Sigmoid colon (tissue), 6 donors: ENCODE measurements at regions not wholly inside any gene's neighbourhood (a gene's known extent, or its start where the extent isn't known, plus 50 kb on each side); places are given as distances from the start of the nearest gene placed in this dataset.
A peak's percentile ranks its signal among the peaks of the same experiment; 100 is the strongest.

Experiments used
- DNase-seq: peaks from one replicate; pipeline ENCODE4 v3.0.0-alpha.2; 2019
- H3K27ac ChIP-seq, 4 donors: fragments of 200-600 bp; sonication (generic); one replicate each; pipeline ENCODE4 v1.5.1; 2016 to 2019; ENCODE audit warnings: mild to moderate bottlenecking in 1 of 4
- H3K27me3 ChIP-seq, 3 donors: fragments of 200-600 bp; sonication (generic); one replicate each; pipeline ENCODE4 v1.5.1; 2019; ENCODE audit warnings: mild to moderate bottlenecking in 1 of 3
- H3K36me3 ChIP-seq, 4 donors: fragments of 200-600 bp; sonication (generic); one replicate each; pipeline ENCODE4 v1.5.1; 2016 to 2019
- H3K4me1 ChIP-seq, 4 donors: fragments of 200-600 bp; sonication (generic); one replicate each; pipeline ENCODE4 v1.5.1; 2017 to 2019
- H3K4me3 ChIP-seq, 4 donors: fragments of 200-600 bp; sonication (generic); one replicate each; pipeline ENCODE4 v1.5.1; 2017 to 2019; ENCODE audit warnings: mild to moderate bottlenecking in 2 of 4, moderate library complexity in 1 of 4
- H3K9me3 ChIP-seq, 4 donors: fragments of 200-600 bp in 3 of 4; sonication (generic) in 3 of 4; one replicate each; pipeline versions ENCODE4 v1.5.1 to v1.6.1; 2013 to 2019
- EP300 ChIP-seq, 4 donors: sonication (generic); formaldehyde crosslinking; IDR thresholded peaks; one replicate each; pipeline ENCODE4 v1.6.1; 2017; ENCODE audit warnings: antibody characterized with exemption in 4 of 4
- POLR2A ChIP-seq, 2 donors: fragments of 450-650 bp; IDR thresholded peaks; one replicate each; pipeline ENCODE4 v1.6.1; 2016; ENCODE audit warnings: antibody characterized with exemption in 2 of 2, mild to moderate bottlenecking in 2 of 2, moderate library complexity in 2 of 2
- POLR2AphosphoS5 ChIP-seq, 4 donors: sonication (generic); formaldehyde crosslinking; IDR thresholded peaks; one replicate each; pipeline ENCODE4 v1.6.1; 2017; ENCODE audit warnings: antibody characterized with exemption in 4 of 4
- WGBS, 2 donors: extraction: QIAGEN DNeasy Blood & Tissue Kit; methylation state at CpG; one replicate each; pipeline ENCODE4 v1.1.7; 2013; 5-methylcytosine and 5-hydroxymethylcytosine counted together
- intact Hi-C: fragments of 100-400 bp; cut with DNase I; formaldehyde crosslinking; loops from one replicate; pipeline ENCODE4 v1.15.1; 2023
- TF ChIP-seq, protein P1 (sequence below), 4 experiments: fragments of 450-650 bp in 3 of 4; fragments of 200-600 bp in 1 of 4; IDR thresholded peaks; one replicate each; pipeline ENCODE4 v1.5.1; 2016 to 2019; ENCODE audit warnings: antibody characterized with exemption in 4 of 4, mild to moderate bottlenecking in 3 of 4, moderate library complexity in 2 of 4
- donor health status: healthy with polysubstance abuse.
- donor health status: healthy.

GRCh38 chr12:75814851-75815754 lies 216.5 kb downstream of the PHLDA1 start:
- peak overlapping the region; percentile 44 to 70 (median 65) for H3K27ac ChIP-seq
- peaks cover 0 to 17% (median 15%) of the 10 kb centered on the region in 4 donors for H3K4me1 ChIP-seq
- no peak overlapping the region for H3K4me3 ChIP-seq
- WGBS, 2 donors: 49 to 67% methylated on average over 6 of the region's 6 CpGs
- H3K27me3 ChIP-seq: no peaks in the 10 kb centered on the region
- no peak for DNase-seq
- H3K36me3 ChIP-seq: no peaks in the 10 kb centered on the region
- no peaks in the 10 kb centered on the region for H3K9me3 ChIP-seq
- intact Hi-C loops: no loop called here
- TF ChIP-seq, protein P1, sequence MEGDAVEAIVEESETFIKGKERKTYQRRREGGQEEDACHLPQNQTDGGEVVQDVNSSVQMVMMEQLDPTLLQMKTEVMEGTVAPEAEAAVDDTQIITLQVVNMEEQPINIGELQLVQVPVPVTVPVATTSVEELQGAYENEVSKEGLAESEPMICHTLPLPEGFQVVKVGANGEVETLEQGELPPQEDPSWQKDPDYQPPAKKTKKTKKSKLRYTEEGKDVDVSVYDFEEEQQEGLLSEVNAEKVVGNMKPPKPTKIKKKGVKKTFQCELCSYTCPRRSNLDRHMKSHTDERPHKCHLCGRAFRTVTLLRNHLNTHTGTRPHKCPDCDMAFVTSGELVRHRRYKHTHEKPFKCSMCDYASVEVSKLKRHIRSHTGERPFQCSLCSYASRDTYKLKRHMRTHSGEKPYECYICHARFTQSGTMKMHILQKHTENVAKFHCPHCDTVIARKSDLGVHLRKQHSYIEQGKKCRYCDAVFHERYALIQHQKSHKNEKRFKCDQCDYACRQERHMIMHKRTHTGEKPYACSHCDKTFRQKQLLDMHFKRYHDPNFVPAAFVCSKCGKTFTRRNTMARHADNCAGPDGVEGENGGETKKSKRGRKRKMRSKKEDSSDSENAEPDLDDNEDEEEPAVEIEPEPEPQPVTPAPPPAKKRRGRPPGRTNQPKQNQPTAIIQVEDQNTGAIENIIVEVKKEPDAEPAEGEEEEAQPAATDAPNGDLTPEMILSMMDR (IDR thresholded peaks at IDR 0.05): no peak
- no peak for TF ChIP-seq EP300 (IDR thresholded peaks at IDR 0.05)
- TF ChIP-seq POLR2AphosphoS5 (IDR thresholded peaks at IDR 0.05): peak in 2 of 4 donors; percentile 9 to 59
- no peak for TF ChIP-seq POLR2A (IDR thresholded peaks at IDR 0.05)

DNA sequence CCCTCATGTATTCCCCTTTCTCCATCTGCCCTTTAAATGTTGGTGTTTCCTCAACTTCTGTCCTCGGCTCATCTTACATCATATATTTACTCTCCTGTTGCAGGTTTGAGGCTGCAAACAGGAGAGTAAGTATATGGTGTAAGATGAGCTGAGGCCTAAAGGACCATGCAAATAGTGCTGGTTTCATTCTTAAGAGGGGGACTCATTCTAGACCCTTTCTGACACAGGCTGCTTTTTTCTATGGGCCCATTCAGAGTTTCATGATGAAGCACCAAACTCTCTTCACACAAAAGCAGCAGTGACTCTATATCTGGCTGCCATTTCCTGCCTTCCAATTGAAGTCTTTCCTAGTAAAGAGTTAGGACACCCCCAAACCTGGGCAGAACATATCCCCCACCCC lies 218.5 kb downstream of the PHLDA1 start:
- intact Hi-C loops: no loop called here
- TF ChIP-seq POLR2AphosphoS5 (IDR thresholded peaks at IDR 0.05): no peak
- TF ChIP-seq EP300 (IDR thresholded peaks at IDR 0.05): no peak
- TF ChIP-seq, protein P1 (IDR thresholded peaks at IDR 0.05): no peak
- no peak for TF ChIP-seq POLR2A (IDR thresholded peaks at IDR 0.05)

DNA sequence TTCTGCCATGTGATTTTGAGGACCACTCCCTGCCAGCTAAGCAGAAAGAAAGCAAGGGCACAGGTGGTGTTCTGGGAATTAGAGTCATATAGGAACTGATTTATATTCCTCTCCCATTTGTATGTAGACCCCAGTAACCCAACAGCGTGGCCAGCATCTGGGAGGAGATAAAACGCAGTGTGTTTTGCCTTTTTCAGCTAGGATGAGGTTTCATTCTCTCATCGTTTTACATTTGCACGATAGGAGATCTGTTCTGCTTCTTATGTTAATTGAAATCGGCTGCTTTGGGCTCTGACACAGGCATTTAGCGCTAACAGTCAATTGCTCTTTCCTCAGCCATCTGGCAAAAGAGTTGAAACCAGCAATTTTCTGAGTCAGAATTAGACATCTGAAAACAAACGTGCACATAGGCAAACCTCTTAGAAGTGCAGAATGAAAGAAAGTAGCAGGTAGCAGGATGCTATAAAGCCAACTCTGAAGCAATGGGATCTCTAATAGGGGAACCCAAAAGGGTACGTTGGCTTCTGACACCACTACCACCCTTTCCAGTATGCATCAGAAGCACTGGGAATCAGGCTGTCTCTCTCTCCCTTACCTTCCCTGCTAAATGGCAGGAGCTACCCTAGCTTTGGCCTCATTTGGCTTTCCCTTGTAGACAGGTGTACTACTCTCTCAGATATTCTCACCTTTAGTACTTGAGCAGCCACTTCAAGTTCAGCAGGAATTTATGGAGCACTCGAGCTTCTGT lies 219.1 kb downstream of the PHLDA1 start:
- no peak overlapping the region for H3K27ac ChIP-seq
- WGBS, 2 donors: 72 to 75% methylated on average over 9 of the region's 9 CpGs
- DNase-seq: no peak
- H3K4me1 ChIP-seq: peaks cover 0 to 17% (median 15%) of the 10 kb centered on the region in 4 donors
- H3K4me3 ChIP-seq: no peak overlapping the region
- intact Hi-C loops: no loop called here
- no peaks in the 10 kb centered on the region for H3K27me3 ChIP-seq
- TF ChIP-seq POLR2A (IDR thresholded peaks at IDR 0.05) (no peak), EP300 (IDR thresholded peaks at IDR 0.05) (no peak), POLR2AphosphoS5 (IDR thresholded peaks at IDR 0.05) (no peak)
- TF ChIP-seq, protein P1 (IDR thresholded peaks at IDR 0.05): no peak
- no peaks in the 10 kb centered on the region for H3K9me3 ChIP-seq
- no peaks in the 10 kb centered on the region for H3K36me3 ChIP-seq

More for the DNA sequence above, 218.5 kb downstream of the PHLDA1 start:
- Histone ChIP-seq H3K27me3 (no peaks in the 10 kb centered on the region), H3K9me3 (no peaks in the 10 kb centered on the region), H3K4me1 (peaks cover 0 to 17% (median 15%) of the 10 kb centered on the region in 4 donors), H3K36me3 (no peaks in the 10 kb centered on the region), H3K4me3 (no peak overlapping the region), H3K27ac (no peak overlapping the region)
- WGBS, 2 donors: 75 to 86% methylated on average over 1 of the region's 1 CpG
- DNase-seq: no peak

GRCh38 chr12:75809746-75810145 lies 221.8 kb downstream of the PHLDA1 start:
- no peaks in the 10 kb centered on the region for H3K9me3 ChIP-seq
- TF ChIP-seq, protein P1 (IDR thresholded peaks at IDR 0.05): no peak
- no peak for TF ChIP-seq EP300 (IDR thresholded peaks at IDR 0.05)
- TF ChIP-seq POLR2AphosphoS5 (IDR thresholded peaks at IDR 0.05): no peak
- no peak for TF ChIP-seq POLR2A (IDR thresholded peaks at IDR 0.05)
- 80 to 86% methylated on average over 2 of the region's 2 CpGs for WGBS, 2 donors
- no peaks in the 10 kb centered on the region for H3K27me3 ChIP-seq
- no peak overlapping the region for H3K27ac ChIP-seq
- intact Hi-C loops: no loop called here
- peaks cover 0 to 2% (median 2%) of the 10 kb centered on the region in 4 donors for H3K4me1 ChIP-seq
- no peaks in the 10 kb centered on the region for H3K36me3 ChIP-seq
- no peak overlapping the region for H3K4me3 ChIP-seq
- no peak for DNase-seq
